IMR-90 (cell line): ENCODE measurements at regions not wholly inside any gene's neighbourhood (a gene's known extent, or its start where the extent isn't known, plus 50 kb on each side); places are given as distances from the start of the nearest gene placed in this dataset.

ENCODE experiments used
- ATAC-seq: fragments of 200-7000 bp; cut with Tn5 transposase; 2 replicates; pipeline ENCODE4 v1.9.1; 2020; ENCODE audit warnings: low read depth, mild to moderate bottlenecking, moderate library complexity
- BruUV-seq: library from RNA; stranded (reverse); fragments of 400-500 nt; replicated peaks from 2 replicates; lab custom pipeline; 2021; lab: Mats Ljungman, UMichigan
- CTCF ChIA-PET: fragments of 300-600 bp; formaldehyde crosslinking; extraction: SDS; loops from one replicate; lab custom pipeline; 2021; ENCODE audit warnings: antibody characterized with exemption; lab: Yijun Ruan, JAX
- POLR2A ChIA-PET: fragments of 300-600 bp; sonication (Branson Sonifier 250); formaldehyde crosslinking; loops from one replicate; lab custom pipeline; 2022; ENCODE audit warnings: antibody characterized with exemption; ENCODE audit not compliant: unreplicated experiment; lab: Charles Lee
- DNase-seq: peaks from one replicate; pipeline ENCODE4 v3.0.0; 2013
- H2AFZ ChIP-seq: replicated peaks from 2 replicates; pipeline ENCODE3; 2013; ENCODE audit warnings: low read length, mild to moderate bottlenecking; ENCODE audit not compliant: poor library complexity
- H2AK5ac ChIP-seq: 2 replicates; pipeline ENCODE4 v1.6.1; 2013; ENCODE audit warnings: low read depth, low read length, inconsistent platforms
- H2AK9ac ChIP-seq: replicated peaks from 2 replicates; pipeline ENCODE3; 2013; ENCODE audit warnings: mild to moderate bottlenecking, low read depth, low read length, moderate library complexity; ENCODE audit not compliant: poor library complexity
- H2BK120ac ChIP-seq: 2 replicates; pipeline ENCODE4 v1.6.1; 2013; ENCODE audit warnings: low read depth, low read length, inconsistent platforms
- H2BK15ac ChIP-seq: 3 replicates; pipeline ENCODE4 v1.6.1; 2013; ENCODE audit warnings: low read depth, low read length, inconsistent platforms
- H2BK20ac ChIP-seq: 2 replicates; pipeline ENCODE4 v1.6.1; 2013; ENCODE audit warnings: low read depth, mild to moderate bottlenecking, inconsistent platforms, low read length, moderate library complexity
- H2BK5ac ChIP-seq: 2 replicates; pipeline ENCODE4 v1.6.1; 2013; ENCODE audit warnings: mild to moderate bottlenecking, low read depth, low read length, inconsistent platforms; ENCODE audit not compliant: poor library complexity, severe bottlenecking
- H3K14ac ChIP-seq: replicated peaks from 2 replicates; pipeline ENCODE4 v1.6.1; 2013; ENCODE audit warnings: low read depth, low read length, inconsistent platforms
- H3K18ac ChIP-seq: 2 replicates; pipeline ENCODE4 v1.6.1; 2013; ENCODE audit warnings: low read depth, low read length, control low read depth
- H3K23ac ChIP-seq: 2 replicates; pipeline ENCODE4 v1.6.1; 2013; ENCODE audit warnings: low read depth, low read length, inconsistent platforms
- H3K27ac ChIP-seq: 2 replicates; pipeline ENCODE4 v1.5.1; 2013; ENCODE audit warnings: mild to moderate bottlenecking, control low read depth, low read length; ENCODE audit not compliant: insufficient read depth
- H3K27me3 ChIP-seq: 2 replicates; pipeline ENCODE4 v1.6.1; 2013; ENCODE audit warnings: low read length; ENCODE audit not compliant: control insufficient read depth, insufficient read depth
- H3K36me3 ChIP-seq: 2 replicates; pipeline ENCODE4 v1.6.1; 2013; ENCODE audit warnings: low read length, mixed read lengths; ENCODE audit not compliant: control insufficient read depth, insufficient read depth
- H3K4ac ChIP-seq: 2 replicates; pipeline ENCODE4 v1.6.1; 2013; ENCODE audit warnings: low read depth, low read length, inconsistent platforms
- H3K4me1 ChIP-seq: 2 replicates; pipeline ENCODE4 v1.6.1; 2013; ENCODE audit warnings: low read length, mixed read lengths; ENCODE audit not compliant: control insufficient read depth, insufficient read depth
- H3K4me2 ChIP-seq: 2 replicates; pipeline ENCODE4 v1.6.1; 2013; ENCODE audit warnings: low read depth, mild to moderate bottlenecking, control low read depth, low read length, moderate library complexity
- H3K4me3 ChIP-seq: 2 replicates; pipeline ENCODE4 v1.5.1; 2013; ENCODE audit warnings: low read depth, mild to moderate bottlenecking, control low read depth, low read length, moderate library complexity; ENCODE audit not compliant: insufficient read depth
- H3K56ac ChIP-seq: 2 replicates; pipeline ENCODE4 v1.6.1; 2013; ENCODE audit warnings: low read length, inconsistent platforms; ENCODE audit not compliant: insufficient read depth; ENCODE audit errors: extremely low read depth
- H3K79me1 ChIP-seq, 2 experiments: 2 replicates each; pipeline ENCODE4 v1.6.1; 2013; ENCODE audit warnings: low read length in 2 of 2, inconsistent platforms in 1 of 2, low read depth in 1 of 2
- H3K9ac ChIP-seq: 2 replicates; pipeline ENCODE4 v1.6.1; 2013; ENCODE audit warnings: low read depth, low read length, control low read depth
- H3K9me1 ChIP-seq: 2 replicates; pipeline ENCODE4 v1.6.1; 2013; ENCODE audit warnings: low read length, inconsistent platforms; ENCODE audit not compliant: insufficient read depth
- H3K9me3 ChIP-seq: 2 replicates; pipeline ENCODE4 v1.6.1; 2013; ENCODE audit warnings: low read length; ENCODE audit not compliant: control insufficient read depth, insufficient read depth
- H4K20me1 ChIP-seq: 2 replicates; pipeline ENCODE4 v1.6.1; 2013; ENCODE audit warnings: low read length, inconsistent platforms; ENCODE audit not compliant: insufficient read depth
- H4K5ac ChIP-seq: 2 replicates; pipeline ENCODE4 v1.6.1; 2013; ENCODE audit warnings: mild to moderate bottlenecking, low read depth, low read length, control low read depth
- H4K8ac ChIP-seq, 2 experiments: 2 replicates each; pipeline ENCODE4 v1.6.1; 2013; ENCODE audit warnings: low read depth in 2 of 2, low read length in 2 of 2, control low read depth in 1 of 2, inconsistent platforms in 1 of 2
- H4K91ac ChIP-seq: 2 replicates; pipeline ENCODE4 v1.6.1; 2013; ENCODE audit warnings: low read depth, low read length, inconsistent platforms; ENCODE audit not compliant: insufficient read depth
- CEBPB ChIP-seq: IDR thresholded peaks from 2 replicates; pipeline ENCODE4 v1.6.1; 2012; ENCODE audit warnings: low read depth, low read length, improper control_type of control experiment
- CHD1 ChIP-seq: IDR thresholded peaks from 2 replicates; pipeline ENCODE4 v1.6.1; 2012; ENCODE audit warnings: low read depth, low read length, improper control_type of control experiment
- FOS ChIP-seq: fragments of 150-350 bp; IDR thresholded peaks from 2 replicates; pipeline ENCODE4 v1.6.1; 2016; ENCODE audit warnings: low read depth, low read length
- MAFK ChIP-seq: IDR thresholded peaks from 2 replicates; pipeline ENCODE4 v1.6.1; 2012; ENCODE audit warnings: low read depth, low read length, improper control_type of control experiment
- MXI1 ChIP-seq: IDR thresholded peaks from 2 replicates; pipeline ENCODE4 v1.6.1; 2012; ENCODE audit warnings: low read depth, mild to moderate bottlenecking, low read length, moderate library complexity, borderline replicate concordance
- NFE2L2 ChIP-seq: fragments of 150-350 bp; IDR thresholded peaks from 2 replicates; pipeline ENCODE4 v1.6.1; 2016; ENCODE audit warnings: low read depth, mild to moderate bottlenecking, low read length
- POLR2A ChIP-seq: IDR thresholded peaks from 2 replicates; pipeline ENCODE4 v1.6.1; 2012; ENCODE audit warnings: mild to moderate bottlenecking, low read depth, low read length
- RAD21 ChIP-seq: IDR thresholded peaks from 2 replicates; pipeline ENCODE4 v1.6.1; 2012; ENCODE audit warnings: low read length, improper control_type of control experiment
- RCOR1 ChIP-seq: IDR thresholded peaks from 2 replicates; pipeline ENCODE4 v1.6.1; 2012; ENCODE audit warnings: mild to moderate bottlenecking, low read length, improper control_type of control experiment; ENCODE audit not compliant: insufficient replicate concordance
- RFX5 ChIP-seq: IDR thresholded peaks from 2 replicates; pipeline ENCODE4 v1.8.0; 2012; ENCODE audit warnings: low read depth, mild to moderate bottlenecking, low read length, moderate library complexity
- SMC3 ChIP-seq: fragments of 150-350 bp; IDR thresholded peaks from 2 replicates; pipeline ENCODE4 v1.6.1; 2016; ENCODE audit warnings: low read depth, mild to moderate bottlenecking, antibody characterized with exemption, low read length, moderate library complexity
- WGBS, 2 experiments: methylation state at CpG; one replicate each; pipeline versions ENCODE4 v1.1.5 to v1.1.7; 2013; ENCODE audit warnings: missing lambda C conversion rate in 2 of 2; ENCODE audit not compliant: insufficient read length in 1 of 2; ENCODE audit errors: extremely low coverage in 2 of 2; 5-methylcytosine and 5-hydroxymethylcytosine counted together
- dilution Hi-C: fragments of 300-500 bp; cut with HindIII; formaldehyde crosslinking; loops from one replicate; pipeline ENCODE4 v1.14.3; 2018; ENCODE audit warnings: low sequenced_read_pairs; ENCODE audit not compliant: unreplicated experiment
- in situ Hi-C: fragments of 300-500 bp; cut with MboI; formaldehyde crosslinking; loops from 3 replicates; pipeline ENCODE4 v1.14.3; 2019; ENCODE audit warnings: low sequenced_read_pairs, inconsistent platforms, mixed read lengths
- intact Hi-C: fragments of 100-400 bp; cut with micrococcal nuclease; formaldehyde crosslinking; loops from 2 replicates; pipeline ENCODE4 v1.10.0; 2022
- TF ChIP-seq, protein P1 (sequence below): fragments of 150-350 bp; IDR thresholded peaks from 2 replicates; pipeline ENCODE4 v1.6.1; 2016; ENCODE audit warnings: low read depth, mild to moderate bottlenecking, low read length, moderate library complexity, borderline replicate concordance
- TF ChIP-seq, protein P2 (sequence below): fragments of 150-350 bp; IDR thresholded peaks from 2 replicates; pipeline ENCODE4 v1.6.1; 2017; ENCODE audit warnings: mild to moderate bottlenecking, antibody characterized with exemption, low read length, low read depth
- TF ChIP-seq, protein P3 (sequence below): conservative IDR thresholded peaks from 2 replicates; pipeline ENCODE4 v1.5.1; 2012; ENCODE audit warnings: mild to moderate bottlenecking, low read depth, low read length, improper control_type of control experiment

DNA sequence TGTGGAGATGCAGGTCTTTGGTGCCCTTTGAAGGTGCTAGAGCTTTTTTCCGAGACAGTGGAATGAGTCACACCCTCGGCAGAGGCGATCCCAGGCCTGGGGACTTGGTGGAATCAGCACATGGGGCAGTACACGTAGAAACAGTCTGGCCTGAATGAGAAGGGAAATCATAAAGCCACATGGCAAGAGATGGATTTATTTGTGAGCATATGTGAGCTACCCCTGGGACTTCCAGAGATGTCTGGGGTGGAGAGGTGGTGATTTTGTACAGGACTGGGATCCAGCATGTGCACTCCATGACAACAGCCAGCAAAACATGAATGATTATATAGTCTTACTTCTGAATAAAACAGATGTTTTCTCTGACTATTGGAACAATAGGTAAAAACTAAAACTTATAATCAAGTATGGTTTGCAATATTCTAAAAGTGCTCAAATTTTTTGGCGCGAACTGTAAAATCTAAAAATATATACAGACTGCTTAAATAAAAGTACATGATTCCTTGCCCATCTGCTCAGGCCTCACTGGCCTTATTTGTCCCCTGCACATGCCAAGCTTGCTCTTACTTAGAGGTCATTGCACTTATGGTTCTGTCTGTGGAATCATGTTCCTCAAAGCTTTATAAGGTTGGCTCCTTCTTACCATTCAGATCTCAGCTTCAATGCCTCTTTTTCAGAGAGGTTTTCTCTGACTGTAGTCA, 54.7 kb upstream of the SMARCA2 start:
- Histone ChIP-seq H4K5ac (no peak overlapping the region), H2BK5ac (no peak overlapping the region), H3K4me2 (no peak overlapping the region), H3K56ac (no peak overlapping the region), H3K23ac (no peak overlapping the region), H4K8ac (no peak overlapping the region), H3K79me1 (no peaks in the 10 kb centered on the region), H2AK5ac (no peak overlapping the region), H3K27ac (no peak overlapping the region), H2BK15ac (no peak overlapping the region), H4K91ac (no peak overlapping the region), H2BK20ac (no peak overlapping the region), H4K20me1 (no peaks in the 10 kb centered on the region), H3K18ac (no peak overlapping the region), H3K9ac (no peak overlapping the region), H3K27me3 (no peaks in the 10 kb centered on the region), H2AFZ (no peak overlapping the region), H3K4me1 (no peaks in the 10 kb centered on the region), H3K36me3 (no peaks in the 10 kb centered on the region), H2AK9ac (no peak overlapping the region), H3K9me1 (no peaks in the 10 kb centered on the region), H2BK120ac (no peak overlapping the region), H3K4ac (no peak overlapping the region), H3K14ac (no peak overlapping the region), H3K9me3 (no peaks in the 10 kb centered on the region), H3K4me3 (no peak overlapping the region)
- 60% methylated on average over 3 of the region's 6 CpGs; no CpG with 5 or more reads in 1 of the 2 experiments for WGBS, 2 experiments
- no peak for DNase-seq
- intact Hi-C loops, result no loop called here
- ChIA-PET CTCF (no interaction called here), POLR2A (no interaction called here)
- TF ChIP-seq FOS (no peak), MAFK (no peak), CHD1 (no peak), MXI1 (no peak), RFX5 (no peak), SMC3 (no peak), NFE2L2 (no peak), RCOR1 (no peak), CEBPB (no peak), RAD21 (no peak), POLR2A (no peak)
- TF ChIP-seq, protein P1, sequence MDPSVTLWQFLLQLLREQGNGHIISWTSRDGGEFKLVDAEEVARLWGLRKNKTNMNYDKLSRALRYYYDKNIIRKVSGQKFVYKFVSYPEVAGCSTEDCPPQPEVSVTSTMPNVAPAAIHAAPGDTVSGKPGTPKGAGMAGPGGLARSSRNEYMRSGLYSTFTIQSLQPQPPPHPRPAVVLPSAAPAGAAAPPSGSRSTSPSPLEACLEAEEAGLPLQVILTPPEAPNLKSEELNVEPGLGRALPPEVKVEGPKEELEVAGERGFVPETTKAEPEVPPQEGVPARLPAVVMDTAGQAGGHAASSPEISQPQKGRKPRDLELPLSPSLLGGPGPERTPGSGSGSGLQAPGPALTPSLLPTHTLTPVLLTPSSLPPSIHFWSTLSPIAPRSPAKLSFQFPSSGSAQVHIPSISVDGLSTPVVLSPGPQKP, result no peak
- TF ChIP-seq, protein P2, sequence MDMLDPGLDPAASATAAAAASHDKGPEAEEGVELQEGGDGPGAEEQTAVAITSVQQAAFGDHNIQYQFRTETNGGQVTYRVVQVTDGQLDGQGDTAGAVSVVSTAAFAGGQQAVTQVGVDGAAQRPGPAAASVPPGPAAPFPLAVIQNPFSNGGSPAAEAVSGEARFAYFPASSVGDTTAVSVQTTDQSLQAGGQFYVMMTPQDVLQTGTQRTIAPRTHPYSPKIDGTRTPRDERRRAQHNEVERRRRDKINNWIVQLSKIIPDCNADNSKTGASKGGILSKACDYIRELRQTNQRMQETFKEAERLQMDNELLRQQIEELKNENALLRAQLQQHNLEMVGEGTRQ, result no peak
- TF ChIP-seq, protein P3, sequence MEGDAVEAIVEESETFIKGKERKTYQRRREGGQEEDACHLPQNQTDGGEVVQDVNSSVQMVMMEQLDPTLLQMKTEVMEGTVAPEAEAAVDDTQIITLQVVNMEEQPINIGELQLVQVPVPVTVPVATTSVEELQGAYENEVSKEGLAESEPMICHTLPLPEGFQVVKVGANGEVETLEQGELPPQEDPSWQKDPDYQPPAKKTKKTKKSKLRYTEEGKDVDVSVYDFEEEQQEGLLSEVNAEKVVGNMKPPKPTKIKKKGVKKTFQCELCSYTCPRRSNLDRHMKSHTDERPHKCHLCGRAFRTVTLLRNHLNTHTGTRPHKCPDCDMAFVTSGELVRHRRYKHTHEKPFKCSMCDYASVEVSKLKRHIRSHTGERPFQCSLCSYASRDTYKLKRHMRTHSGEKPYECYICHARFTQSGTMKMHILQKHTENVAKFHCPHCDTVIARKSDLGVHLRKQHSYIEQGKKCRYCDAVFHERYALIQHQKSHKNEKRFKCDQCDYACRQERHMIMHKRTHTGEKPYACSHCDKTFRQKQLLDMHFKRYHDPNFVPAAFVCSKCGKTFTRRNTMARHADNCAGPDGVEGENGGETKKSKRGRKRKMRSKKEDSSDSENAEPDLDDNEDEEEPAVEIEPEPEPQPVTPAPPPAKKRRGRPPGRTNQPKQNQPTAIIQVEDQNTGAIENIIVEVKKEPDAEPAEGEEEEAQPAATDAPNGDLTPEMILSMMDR, result no peak
- BruUV-seq, result no TSS peak
- ATAC-seq, result no peak
- dilution Hi-C loops, result no loop called here
- in situ Hi-C loops, result no loop called here
